Fibroblast of pulmonary artery (primary cell): ENCODE measurements at regions not wholly inside any gene's neighbourhood (a gene's known extent, or its start where the extent isn't known, plus 50 kb on each side); places are given as distances from the start of the nearest gene placed in this dataset.

Experiments
- DNase-seq: peaks from one replicate; pipeline ENCODE4 v3.0.0-alpha.2; 2010; ENCODE audit warnings: low read depth
- H3K4me3 ChIP-seq: replicated peaks from 2 replicates; pipeline ENCODE4 v1.5.1; 2011; ENCODE audit warnings: low read depth, mild to moderate bottlenecking, control low read depth, low read length, moderate library complexity
- TF ChIP-seq, protein P1 (sequence below): IDR thresholded peaks from 2 replicates; pipeline ENCODE4 v1.5.1; 2011; ENCODE audit warnings: mild to moderate bottlenecking, control low read depth, low read length, inconsistent platforms; ENCODE audit errors: missing control alignments

DNA sequence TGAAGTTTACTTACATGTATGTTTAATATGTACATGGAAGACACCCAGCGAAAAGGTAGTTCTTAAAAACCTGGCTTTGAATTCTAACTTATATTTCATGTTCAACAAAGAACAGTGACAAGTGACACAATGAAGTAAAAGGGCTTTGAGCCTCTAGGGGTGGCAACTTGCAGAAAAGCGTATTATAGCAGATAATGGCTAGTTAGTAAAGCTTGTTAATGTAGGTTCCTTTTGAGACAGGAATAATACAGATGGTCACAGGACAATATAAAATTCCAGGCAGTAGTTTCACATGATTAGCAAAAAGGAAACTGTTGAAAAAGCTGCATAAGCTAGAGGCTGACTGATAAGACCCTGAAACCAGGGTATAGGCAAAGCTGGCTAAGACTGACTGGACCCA, 132.4 kb upstream of the FTMT start:
- H3K4me3 ChIP-seq = no peak overlapping the region
- DNase-seq = no peak
- TF ChIP-seq, protein P1, sequence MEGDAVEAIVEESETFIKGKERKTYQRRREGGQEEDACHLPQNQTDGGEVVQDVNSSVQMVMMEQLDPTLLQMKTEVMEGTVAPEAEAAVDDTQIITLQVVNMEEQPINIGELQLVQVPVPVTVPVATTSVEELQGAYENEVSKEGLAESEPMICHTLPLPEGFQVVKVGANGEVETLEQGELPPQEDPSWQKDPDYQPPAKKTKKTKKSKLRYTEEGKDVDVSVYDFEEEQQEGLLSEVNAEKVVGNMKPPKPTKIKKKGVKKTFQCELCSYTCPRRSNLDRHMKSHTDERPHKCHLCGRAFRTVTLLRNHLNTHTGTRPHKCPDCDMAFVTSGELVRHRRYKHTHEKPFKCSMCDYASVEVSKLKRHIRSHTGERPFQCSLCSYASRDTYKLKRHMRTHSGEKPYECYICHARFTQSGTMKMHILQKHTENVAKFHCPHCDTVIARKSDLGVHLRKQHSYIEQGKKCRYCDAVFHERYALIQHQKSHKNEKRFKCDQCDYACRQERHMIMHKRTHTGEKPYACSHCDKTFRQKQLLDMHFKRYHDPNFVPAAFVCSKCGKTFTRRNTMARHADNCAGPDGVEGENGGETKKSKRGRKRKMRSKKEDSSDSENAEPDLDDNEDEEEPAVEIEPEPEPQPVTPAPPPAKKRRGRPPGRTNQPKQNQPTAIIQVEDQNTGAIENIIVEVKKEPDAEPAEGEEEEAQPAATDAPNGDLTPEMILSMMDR = no peak

DNA sequence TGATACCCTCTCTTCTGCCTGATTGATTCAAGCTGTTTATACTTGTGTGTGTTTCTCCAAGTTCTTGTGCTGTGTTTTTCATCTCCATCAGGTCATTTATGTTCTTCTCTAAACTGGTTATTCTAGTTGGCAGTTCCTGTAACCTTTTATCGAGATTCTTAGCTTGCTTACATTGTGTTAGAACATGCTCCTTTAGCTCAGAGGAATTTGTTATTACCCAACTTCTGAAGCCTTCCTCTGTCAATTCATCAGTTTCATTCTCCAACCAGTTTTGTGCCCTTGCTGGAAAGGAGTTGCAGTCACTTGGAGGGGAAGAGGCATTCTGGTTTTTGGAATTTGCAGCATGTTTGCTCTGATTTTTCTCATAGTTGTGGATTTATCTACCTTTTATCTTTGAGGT, 126.2 kb upstream of the FTMT start:
- no peak for DNase-seq
- no peak overlapping the region for H3K4me3 ChIP-seq
- TF ChIP-seq, protein P1 = no peak

DNA sequence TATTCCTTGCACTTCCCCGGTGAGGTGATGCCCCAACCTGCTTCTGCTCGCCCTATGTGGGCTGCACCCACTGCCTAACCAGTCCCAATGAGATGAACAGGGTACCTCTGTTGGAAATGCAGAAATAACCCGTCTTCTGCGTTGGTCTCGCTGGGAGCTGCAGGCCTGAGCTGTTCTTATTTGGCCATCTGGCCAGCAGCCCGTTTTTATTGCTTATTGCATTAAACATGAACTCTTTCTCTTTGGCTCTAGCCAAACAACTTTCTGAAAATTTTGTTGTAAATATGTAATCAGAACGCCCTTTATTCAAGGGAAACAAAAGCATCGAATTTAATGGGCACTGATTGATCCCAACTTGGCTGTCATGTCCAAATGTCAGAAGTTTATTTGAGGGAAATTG, 124.7 kb upstream of the FTMT start:
- DNase-seq = no peak
- TF ChIP-seq, protein P1 = no peak
- no peak overlapping the region for H3K4me3 ChIP-seq

DNA sequence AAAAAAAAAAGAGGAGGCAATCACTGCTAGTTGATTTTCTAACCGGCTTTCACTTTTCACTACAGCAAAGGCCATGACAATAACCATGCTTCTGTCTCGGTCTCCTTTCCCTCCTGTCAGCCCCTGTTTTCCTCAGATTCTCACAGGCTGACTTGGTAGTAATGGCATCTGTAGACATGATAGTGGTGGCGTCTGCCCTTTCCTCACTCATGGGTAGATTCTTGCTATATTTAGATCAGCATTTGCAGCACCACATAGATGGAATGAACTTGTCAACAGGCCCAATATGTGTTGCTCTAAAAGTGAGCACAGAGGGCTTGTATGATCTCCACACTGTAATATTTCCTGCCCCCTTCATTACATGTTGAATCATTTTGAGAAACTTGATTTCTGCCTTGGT, 120.3 kb upstream of the FTMT start:
- no peak for DNase-seq
- TF ChIP-seq, protein P1 = no peak
- no peak overlapping the region for H3K4me3 ChIP-seq

DNA sequence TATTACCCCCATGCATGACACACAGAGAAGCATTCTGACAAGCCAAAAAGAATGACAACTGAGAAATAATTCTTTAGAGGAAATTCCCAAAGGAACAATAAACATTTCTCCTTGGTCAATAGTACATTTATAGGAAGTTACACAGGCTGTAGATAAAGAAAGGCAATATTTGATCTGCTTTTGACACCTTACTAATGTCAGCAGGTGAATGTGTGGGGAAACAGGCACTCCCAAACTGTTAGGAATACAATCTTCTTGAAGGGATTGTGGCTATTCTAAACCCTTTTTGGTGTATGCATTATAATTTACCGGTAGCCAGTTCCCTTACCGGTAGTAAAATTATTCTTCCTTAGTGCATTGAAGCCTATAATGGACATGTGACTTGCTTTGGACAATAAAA, 116.1 kb upstream of the FTMT start:
- no peak for DNase-seq
- no peak overlapping the region for H3K4me3 ChIP-seq
- TF ChIP-seq, protein P1 = no peak

DNA sequence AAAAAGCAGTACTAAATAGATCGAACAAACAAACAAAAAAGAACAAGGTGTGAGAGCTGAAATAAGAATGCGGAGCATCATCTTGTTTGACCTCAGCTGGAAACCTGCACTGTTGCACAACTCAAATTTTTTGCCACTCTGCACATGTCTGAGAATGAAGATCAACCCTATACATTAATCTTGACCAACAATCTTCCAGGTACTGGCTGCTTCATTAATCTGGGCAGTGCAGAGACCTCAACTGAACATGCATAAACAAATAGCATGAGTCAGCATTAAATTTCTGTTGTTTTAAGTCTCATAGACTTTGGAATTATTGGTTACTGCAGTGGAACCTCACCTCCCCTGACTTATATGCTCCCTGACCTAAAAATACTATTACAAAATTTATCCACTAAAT, 114.6 kb upstream of the FTMT start:
- TF ChIP-seq, protein P1 = no peak
- no peak overlapping the region for H3K4me3 ChIP-seq
- no peak for DNase-seq

DNA sequence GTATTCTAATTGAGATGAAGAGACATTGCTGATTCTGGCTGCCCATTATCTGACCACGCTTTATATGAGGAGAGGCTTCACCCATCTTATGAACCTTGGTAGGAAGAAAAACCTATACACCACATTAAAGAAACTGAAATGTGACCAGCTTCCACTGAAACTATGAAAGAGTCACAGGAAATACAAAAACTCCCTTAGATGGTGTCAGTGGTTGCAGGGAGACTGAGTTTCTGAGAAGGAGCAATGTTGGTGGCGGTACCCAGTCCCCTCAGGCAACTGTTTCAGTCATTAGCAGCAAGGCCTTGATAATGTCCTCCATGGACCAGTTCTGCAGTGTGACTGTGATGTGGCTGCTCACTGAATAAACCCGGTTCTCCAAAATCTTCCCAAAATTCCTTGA, 110.5 kb upstream of the FTMT start:
- DNase-seq = no peak
- H3K4me3 ChIP-seq = no peak overlapping the region
- TF ChIP-seq, protein P1 = no peak
